Natural killer cell (primary cell): ENCODE measurements at regions not wholly inside any gene's neighbourhood (a gene's known extent, or its start where the extent isn't known, plus 50 kb on each side); places are given as distances from the start of the nearest gene placed in this dataset.

Experiments
- ATAC-seq, 3 donors: fragments of 150-1000 bp in 2 of 3; fragments of 200-7000 bp in 1 of 3; cut with Tn5 transposase; 1 replicate in 1 of 3; 2 replicates in 2 of 3; pipeline ENCODE4 v1.10.0; 2021; ENCODE audit warnings: mild to moderate bottlenecking in 2 of 3, moderate library complexity in 2 of 3
- DNase-seq, 2 donors: peaks; one replicate each; pipeline versions ENCODE4 v3.0.0 to v3.0.0-alpha.2; 2013 to 2021; ENCODE audit warnings: mixed read lengths in 1 of 2
- H3K27ac ChIP-seq: one replicate; pipeline ENCODE4 v1.5.1; 2013; ENCODE audit warnings: mild to moderate bottlenecking, low read length
- H3K27me3 ChIP-seq: one replicate; pipeline ENCODE4 v1.6.1; 2013; ENCODE audit warnings: low read length; ENCODE audit not compliant: control insufficient read depth, insufficient read depth
- H3K36me3 ChIP-seq: one replicate; pipeline ENCODE4 v1.6.1; 2013; ENCODE audit warnings: low read length; ENCODE audit not compliant: control insufficient read depth, insufficient read depth
- H3K4me1 ChIP-seq: one replicate; pipeline ENCODE4 v1.6.1; 2013; ENCODE audit warnings: low read length; ENCODE audit not compliant: control insufficient read depth, insufficient read depth
- H3K4me3 ChIP-seq: one replicate; pipeline ENCODE4 v1.5.1; 2013; ENCODE audit warnings: low read length
- H3K9me3 ChIP-seq: one replicate; pipeline ENCODE4 v1.6.1; 2013; ENCODE audit warnings: low read length; ENCODE audit not compliant: control insufficient read depth, insufficient read depth
- H3K27ac Mint-ChIP-seq, 2 donors: one replicate each; pipeline ENCODE4 v1.8.0; 2022; ENCODE audit warnings: mild to moderate bottlenecking in 2 of 2, mixed read lengths in 2 of 2, moderate library complexity in 1 of 2
- H3K27me3 Mint-ChIP-seq, 2 donors: one replicate each; pipeline ENCODE4 v1.8.0; 2022; ENCODE audit warnings: low read depth in 2 of 2, mixed read lengths in 2 of 2
- H3K36me3 Mint-ChIP-seq: one replicate; pipeline ENCODE4 v1.8.0; 2022; ENCODE audit warnings: mixed read lengths
- H3K4me1 Mint-ChIP-seq, 2 donors: one replicate each; pipeline ENCODE4 v1.8.0; 2022; ENCODE audit warnings: mixed read lengths in 2 of 2
- H3K4me3 Mint-ChIP-seq: one replicate; pipeline ENCODE4 v1.8.0; 2022; ENCODE audit warnings: mild to moderate bottlenecking, moderate library complexity, mixed read lengths
- H3K9me3 Mint-ChIP-seq, 2 donors: one replicate each; pipeline ENCODE4 v1.8.0; 2022; ENCODE audit warnings: mixed read lengths in 2 of 2
- CTCF ChIP-seq: fragments of 200-600 bp; IDR thresholded peaks from one replicate; pipeline ENCODE4 v1.8.0; 2022; ENCODE audit warnings: antibody characterized with exemption
- WGBS: methylation state at CpG from one replicate; pipeline ENCODE4 v1.1.7; 2013; ENCODE audit warnings: missing lambda C conversion rate; ENCODE audit not compliant: insufficient coverage; 5-methylcytosine and 5-hydroxymethylcytosine counted together
- intact Hi-C: fragments of 100-400 bp; cut with micrococcal nuclease; formaldehyde crosslinking; loops from one replicate; pipeline ENCODE4 v1.14.2; 2022

GRCh38 chr4:159504684-159505083, 401.8 kb downstream of the RAPGEF2 start:
- H3K9me3 ChIP-seq, result no peaks in the 10 kb centered on the region
- intact Hi-C loops, result no loop called here
- H3K27me3 Mint-ChIP-seq, result peaks cover 0 to 5% of the 10 kb centered on the region in 2 donors
- no peaks in the 10 kb centered on the region for H3K4me1 Mint-ChIP-seq
- no peaks in the 10 kb centered on the region for H3K4me1 ChIP-seq
- no peaks in the 10 kb centered on the region for H3K36me3 ChIP-seq
- no peaks in the 10 kb centered on the region for H3K27me3 ChIP-seq
- 92% methylated on average over 4 of the region's 5 CpGs for WGBS
- no peak for TF ChIP-seq CTCF
- no peak overlapping the region for H3K4me3 ChIP-seq
- ATAC-seq (no peak), DNase-seq (no peak)
- no peak overlapping the region for H3K27ac Mint-ChIP-seq
- H3K4me3 Mint-ChIP-seq, result no peak overlapping the region
- H3K9me3 Mint-ChIP-seq, result peaks cover 0 to 4% of the 10 kb centered on the region in 2 donors
- H3K36me3 Mint-ChIP-seq, result no peaks in the 10 kb centered on the region
- no peak overlapping the region for H3K27ac ChIP-seq

GRCh38 chr4:159505266-159505975, 402.5 kb downstream of the RAPGEF2 start:
- H3K4me3 ChIP-seq, result no peak overlapping the region
- Mint-ChIP-seq H3K36me3 (no peaks in the 10 kb centered on the region), H3K4me1 (no peaks in the 10 kb centered on the region), H3K27ac (no peak overlapping the region), H3K4me3 (no peak overlapping the region), H3K27me3 (peaks cover 0 to 5% of the 10 kb centered on the region in 2 donors), H3K9me3 (peaks cover 0 to 2% of the 10 kb centered on the region in 2 donors)
- no peaks in the 10 kb centered on the region for H3K36me3 ChIP-seq
- intact Hi-C loops, result no loop called here
- H3K9me3 ChIP-seq, result no peaks in the 10 kb centered on the region
- no peak for TF ChIP-seq CTCF
- no peak overlapping the region for H3K27ac ChIP-seq
- no peak for DNase-seq
- no peak for ATAC-seq
- no peaks in the 10 kb centered on the region for H3K4me1 ChIP-seq
- H3K27me3 ChIP-seq, result no peaks in the 10 kb centered on the region
- 88% methylated on average over 5 of the region's 7 CpGs for WGBS

GRCh38 chr4:159506801-159507517, 404.1 kb downstream of the RAPGEF2 start:
- H3K27ac Mint-ChIP-seq, result no peak overlapping the region
- H3K9me3 ChIP-seq, result no peaks in the 10 kb centered on the region
- 83% methylated on average over 12 of the region's 13 CpGs for WGBS
- no peaks in the 10 kb centered on the region for H3K4me1 Mint-ChIP-seq
- H3K36me3 ChIP-seq, result no peaks in the 10 kb centered on the region
- H3K27me3 Mint-ChIP-seq, result peaks cover 0 to 4% of the 10 kb centered on the region in 2 donors
- intact Hi-C loops, result no loop called here
- H3K27ac ChIP-seq, result no peak overlapping the region
- no peaks in the 10 kb centered on the region for H3K27me3 ChIP-seq
- DNase-seq (no peak), ATAC-seq (no peak)
- no peak overlapping the region for H3K4me3 Mint-ChIP-seq
- no peak overlapping the region for H3K4me3 ChIP-seq
- H3K9me3 Mint-ChIP-seq, result peaks cover 0 to 5% of the 10 kb centered on the region in 2 donors
- TF ChIP-seq CTCF, result no peak
- no peaks in the 10 kb centered on the region for H3K36me3 Mint-ChIP-seq
- H3K4me1 ChIP-seq, result no peaks in the 10 kb centered on the region
